Activated CD8-positive, alpha-beta T cell treated with anti-CD3 and anti-CD28 coated beads for 36 hours (primary cell): ENCODE measurements at regions not wholly inside any gene's neighbourhood (a gene's known extent, or its start where the extent isn't known, plus 50 kb on each side); places are given as distances from the start of the nearest gene placed in this dataset.

Source experiments
- ATAC-seq: fragments of 200-7000 bp; cut with Tn5 transposase; one replicate; pipeline ENCODE4 v1.10.0; 2021; ENCODE audit warnings: mild to moderate bottlenecking, moderate library complexity
- CTCF ChIA-PET: fragments of 350-600 bp; sonication (Branson Sonifier 250); formaldehyde crosslinking; loops from one replicate; lab custom pipeline; 2021; ENCODE audit warnings: antibody characterized with exemption; lab: Charles Lee
- POLR2A ChIA-PET: fragments of 350-600 bp; sonication (Branson Sonifier 250); formaldehyde crosslinking; loops from one replicate; lab custom pipeline; 2021; ENCODE audit warnings: antibody characterized with exemption; lab: Charles Lee
- DNase-seq: peaks from one replicate; pipeline ENCODE4 v3.0.0-alpha.2; 2020
- H3K27ac Mint-ChIP-seq: one replicate; pipeline ENCODE4 v1.8.0; 2021; ENCODE audit warnings: mild to moderate bottlenecking, mixed read lengths
- H3K27me3 Mint-ChIP-seq: one replicate; pipeline ENCODE4 v1.8.0; 2021; ENCODE audit warnings: mixed read lengths
- H3K36me3 Mint-ChIP-seq: one replicate; pipeline ENCODE4 v1.8.0; 2021; ENCODE audit warnings: low read depth, mixed read lengths
- H3K4me1 Mint-ChIP-seq: one replicate; pipeline ENCODE4 v1.8.0; 2021; ENCODE audit warnings: low read depth, mixed read lengths
- H3K4me3 Mint-ChIP-seq: one replicate; pipeline ENCODE4 v1.8.0; 2021; ENCODE audit warnings: mild to moderate bottlenecking, moderate library complexity, mixed read lengths
- H3K9me3 Mint-ChIP-seq: one replicate; pipeline ENCODE4 v1.8.0; 2021; ENCODE audit warnings: mixed read lengths
- CTCF ChIP-seq: fragments of 200-600 bp; IDR thresholded peaks from one replicate; pipeline ENCODE4 v1.8.0; 2022; ENCODE audit warnings: antibody characterized with exemption, mild to moderate bottlenecking
- intact Hi-C: fragments of 100-400 bp; cut with micrococcal nuclease; formaldehyde crosslinking; loops from one replicate; pipeline ENCODE4 v1.10.0; 2022

- Mint-ChIP-seq H3K27ac (no peak overlapping the region), H3K4me3 (no peak overlapping the region), H3K27me3 (no peaks in the 10 kb centered on the region), H3K4me1 (peaks cover 14% of the 10 kb centered on the region), H3K36me3 (no peaks in the 10 kb centered on the region), H3K9me3 (peaks cover 23% of the 10 kb centered on the region)
- TF ChIP-seq CTCF: no peak
- ChIA-PET POLR2A (interaction anchor here (0.6 kb wide), 1 partner anchor 399 kb away, joined by 3 read pairs; no protein-coding TSS in a partner anchor), CTCF (no interaction called here)
- intact Hi-C loops: no loop called here
- ATAC-seq (no peak), DNase-seq (no peak)
Observed at GRCh38 chr17:33639103-33639880, 346.2 kb upstream of the ASIC2 start.

DNA sequence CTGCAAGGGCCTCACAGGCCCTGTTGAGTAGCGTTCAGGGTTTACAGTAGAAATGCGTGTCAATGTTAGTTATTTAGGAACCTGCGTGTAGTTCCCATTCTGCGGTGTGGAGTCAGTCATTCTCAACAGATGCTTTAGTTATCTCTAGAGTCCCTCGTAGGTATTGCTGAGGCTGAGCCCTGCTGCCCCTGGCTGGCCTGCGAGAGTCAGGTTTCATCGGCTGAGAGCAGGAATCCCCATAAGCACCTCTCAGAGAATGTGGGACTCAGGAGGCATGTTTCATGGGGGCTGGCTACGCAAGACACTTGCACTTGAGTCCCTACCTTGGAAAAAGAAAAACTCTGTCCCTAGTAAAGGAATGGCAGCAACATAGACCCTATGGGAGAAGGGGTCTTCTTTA, 347.5 kb upstream of the ASIC2 start:
- peaks cover 23% of the 10 kb centered on the region for H3K9me3 Mint-ChIP-seq
- peaks cover 14% of the 10 kb centered on the region for H3K4me1 Mint-ChIP-seq
- peaks cover 2% of the 10 kb centered on the region for H3K27me3 Mint-ChIP-seq
- no peak overlapping the region for H3K4me3 Mint-ChIP-seq
- DNase-seq: no peak
- ATAC-seq: no peak
- H3K27ac Mint-ChIP-seq: no peak overlapping the region
- TF ChIP-seq CTCF: no peak
- ChIA-PET POLR2A (no interaction called here), CTCF (no interaction called here)
- H3K36me3 Mint-ChIP-seq: no peaks in the 10 kb centered on the region
- intact Hi-C loops: no loop called here

- H3K27me3 Mint-ChIP-seq: peaks cover 5% of the 10 kb centered on the region
- TF ChIP-seq CTCF: no peak
- ATAC-seq (no peak), DNase-seq (no peak)
- ChIA-PET CTCF (no interaction called here), POLR2A (no interaction called here)
- intact Hi-C loops: no loop called here
- no peak overlapping the region for H3K4me3 Mint-ChIP-seq
- peaks cover 19% of the 10 kb centered on the region for H3K9me3 Mint-ChIP-seq
- H3K27ac Mint-ChIP-seq: no peak overlapping the region
- H3K36me3 Mint-ChIP-seq: no peaks in the 10 kb centered on the region
- peaks cover 8% of the 10 kb centered on the region for H3K4me1 Mint-ChIP-seq
Observed at GRCh38 chr17:33642002-33642401, 348.9 kb upstream of the ASIC2 start.

GRCh38 chr17:33647956-33648355, 354.9 kb upstream of the ASIC2 start:
- intact Hi-C loops: no loop called here
- ChIA-PET POLR2A (no interaction called here), CTCF (interaction anchor here (0.8 kb wide), 1 partner anchor 28 kb away, joined by 3 read pairs; no protein-coding TSS in a partner anchor)
- Mint-ChIP-seq H3K4me3 (no peak overlapping the region), H3K27me3 (peaks cover 16% of the 10 kb centered on the region), H3K9me3 (no peaks in the 10 kb centered on the region), H3K4me1 (no peaks in the 10 kb centered on the region), H3K36me3 (no peaks in the 10 kb centered on the region), H3K27ac (no peak overlapping the region)
- peak; percentile 24 for TF ChIP-seq CTCF
- ATAC-seq: no peak
- DNase-seq: peak; percentile 9

DNA sequence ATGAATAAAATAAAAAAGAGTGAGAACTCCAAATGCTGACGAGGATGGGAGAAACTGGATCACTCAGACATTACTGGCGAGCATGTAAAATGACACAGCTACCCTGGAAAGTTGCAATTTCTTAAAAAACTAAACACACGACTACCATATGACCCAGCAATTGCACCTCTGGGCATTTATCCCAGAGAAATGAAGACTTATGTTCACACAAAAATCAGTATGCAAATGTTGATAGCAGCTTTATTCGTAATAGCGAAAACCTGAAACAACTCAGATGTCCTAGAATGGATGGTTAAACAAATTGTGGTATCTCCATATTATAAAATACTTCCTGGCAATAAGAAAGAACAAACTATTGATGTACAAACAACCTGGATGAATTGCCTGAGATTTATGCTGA, 357.2 kb upstream of the ASIC2 start:
- no peaks in the 10 kb centered on the region for H3K9me3 Mint-ChIP-seq
- CTCF ChIA-PET: interaction anchor here (0.6 kb wide), 1 partner anchor 109 kb away, joined by 3 read pairs; no protein-coding TSS in a partner anchor
- intact Hi-C loops: no loop called here

More for the DNA sequence above, 357.2 kb upstream of the ASIC2 start:
- no peak overlapping the region for H3K4me3 Mint-ChIP-seq
- no peak for TF ChIP-seq CTCF
- no peaks in the 10 kb centered on the region for H3K36me3 Mint-ChIP-seq
- no peak for DNase-seq
- H3K27ac Mint-ChIP-seq: no peak overlapping the region
- ATAC-seq: no peak
- POLR2A ChIA-PET: no interaction called here
- H3K27me3 Mint-ChIP-seq: peaks cover 14% of the 10 kb centered on the region
- no peaks in the 10 kb centered on the region for H3K4me1 Mint-ChIP-seq
